Occipital lobe (tissue), 1 donor: ENCODE measurements at regions not wholly inside any gene's neighbourhood (a gene's known extent, or its start where the extent isn't known, plus 50 kb on each side); places are given as distances from the start of the nearest gene placed in this dataset.
"Not testable (repeated sequence)": the region's sequence is repeated elsewhere in the genome, so short reads cannot be mapped to it uniquely, and the experiment has no call there.

Experiments
- DNase-seq: peaks from one replicate; lab custom pipeline; 2025; lab: John Stamatoyannopoulos, UW

DNA sequence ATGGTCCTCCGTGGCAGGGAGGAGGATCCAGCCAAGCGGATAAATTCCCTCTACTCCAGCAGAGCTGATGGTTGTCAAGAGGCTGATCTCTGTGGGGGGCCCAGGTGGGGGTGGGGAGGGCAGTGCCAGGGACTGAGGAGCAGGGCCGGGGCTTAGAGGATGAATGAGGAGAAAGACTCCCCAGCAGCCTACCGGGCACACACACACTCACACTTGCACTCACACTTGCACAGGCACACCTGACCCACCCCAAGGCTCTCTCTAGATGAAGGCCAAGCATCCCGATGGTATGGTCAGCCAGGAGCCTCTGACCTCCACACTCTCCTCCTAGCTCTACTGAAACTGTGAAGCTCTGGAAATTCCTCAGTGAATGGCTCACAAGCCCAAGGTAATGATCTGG is 131.3 kb upstream of the PRR20G start:
- no peak for DNase-seq

- DNase-seq, result no peak
Observed at GRCh38 chr3:127418560-127419147, 130.8 kb upstream of the PRR20G start.

DNA sequence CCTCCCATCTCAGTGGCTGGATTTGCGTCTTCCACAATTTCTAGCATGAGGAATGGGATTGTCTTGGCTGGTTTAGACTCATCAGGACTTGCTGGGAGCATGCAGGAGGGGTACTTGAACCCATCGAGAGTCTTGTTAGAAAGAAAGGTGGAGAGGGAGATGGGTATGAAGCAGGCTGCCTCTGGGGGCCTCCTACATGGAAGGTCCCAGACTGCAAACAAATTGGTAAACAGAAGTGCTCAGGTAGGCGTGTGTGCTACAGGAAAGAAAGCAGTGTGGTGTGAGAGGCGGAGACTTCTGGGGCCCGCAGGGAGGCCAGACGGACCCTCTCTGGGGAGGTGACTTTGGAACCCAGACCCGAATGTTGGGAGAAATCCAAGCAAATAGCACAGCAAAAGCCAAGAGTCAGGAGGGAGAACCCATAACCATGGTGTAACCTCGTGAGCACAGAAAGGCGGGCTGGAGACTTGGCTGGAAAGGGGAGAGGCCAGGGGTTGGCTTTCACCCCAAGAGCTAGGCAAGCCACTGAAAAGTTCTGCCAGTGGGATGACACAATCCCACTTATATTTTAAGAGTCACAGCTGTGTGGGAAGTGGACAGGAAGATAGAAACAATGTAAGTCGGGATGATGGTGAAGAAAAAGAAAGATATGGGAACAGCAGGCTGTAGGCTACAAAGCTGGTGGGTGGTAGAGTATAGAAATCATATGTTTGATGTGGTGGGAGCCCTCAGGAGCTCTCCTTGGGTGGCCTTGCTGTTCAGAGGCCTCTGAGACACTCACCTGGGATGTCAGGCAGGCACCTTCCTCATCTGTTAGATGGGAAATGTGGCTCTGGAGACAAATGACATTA is 130.1 kb upstream of the PRR20G start:
- DNase-seq, result no peak

- DNase-seq, result no peak
Observed at GRCh38 chr3:127413871-127414270, 126.0 kb upstream of the PRR20G start.

GRCh38 chr3:127413318-127413673 is 125.5 kb upstream of the PRR20G start:
- DNase-seq, result no peak

GRCh38 chr3:127412578-127413317 is 124.9 kb upstream of the PRR20G start:
- DNase-seq, result no peak

GRCh38 chr3:127411875-127412274 is 124.0 kb upstream of the PRR20G start:
- DNase-seq, result not testable (repeated sequence)

DNA sequence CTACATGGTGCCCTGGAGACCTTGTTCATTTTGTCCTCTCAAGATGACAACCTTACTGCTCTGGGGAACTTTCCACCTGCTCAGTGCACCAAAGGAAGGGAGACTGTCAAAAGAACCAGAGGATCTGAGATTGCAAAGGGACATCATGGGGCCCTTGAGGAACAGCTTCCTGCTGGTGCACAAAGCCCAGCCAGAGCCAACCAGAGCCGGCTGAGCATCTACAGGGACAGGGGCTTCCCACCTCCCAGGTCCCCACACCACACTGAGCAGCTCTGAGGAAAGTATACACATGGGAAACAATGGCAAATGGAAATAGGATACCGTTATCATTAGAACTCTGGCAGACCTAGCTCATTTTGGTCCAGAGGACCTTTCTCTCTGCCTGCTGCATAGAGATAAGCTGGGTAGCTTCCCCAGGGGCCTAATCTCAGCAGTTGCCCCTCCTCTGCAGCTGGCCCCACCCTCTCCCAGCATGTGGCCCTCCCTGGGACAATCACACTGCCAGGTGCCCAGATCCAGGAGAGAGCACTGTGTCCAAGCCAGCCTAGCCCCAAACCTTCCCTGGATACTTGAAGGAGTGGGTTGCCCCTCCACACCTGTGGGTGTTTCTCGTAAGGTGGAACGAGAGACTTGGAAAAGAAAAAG is 123.4 kb upstream of the PRR20G start:
- DNase-seq, result no peak

DNA sequence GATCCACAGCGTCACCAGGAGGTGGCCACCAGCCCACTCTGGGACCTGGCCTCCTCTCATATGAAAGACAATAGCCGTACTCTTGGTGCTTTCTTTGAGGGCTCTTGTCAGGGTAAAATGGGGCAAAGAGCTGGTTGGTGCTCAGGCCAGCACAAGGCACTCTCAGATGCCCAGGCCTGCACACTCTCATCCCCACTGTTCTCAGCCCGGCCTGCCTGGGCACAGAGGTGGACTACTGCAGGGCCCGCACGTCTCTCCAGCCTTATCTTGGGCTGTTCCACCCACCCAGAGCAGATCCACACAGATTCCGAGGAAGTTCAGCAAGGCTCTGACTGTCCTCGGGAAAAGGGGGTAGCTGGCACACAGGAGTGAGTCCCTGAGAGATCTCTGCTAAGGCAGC is 122.8 kb upstream of the PRR20G start:
- DNase-seq, result no peak

DNA sequence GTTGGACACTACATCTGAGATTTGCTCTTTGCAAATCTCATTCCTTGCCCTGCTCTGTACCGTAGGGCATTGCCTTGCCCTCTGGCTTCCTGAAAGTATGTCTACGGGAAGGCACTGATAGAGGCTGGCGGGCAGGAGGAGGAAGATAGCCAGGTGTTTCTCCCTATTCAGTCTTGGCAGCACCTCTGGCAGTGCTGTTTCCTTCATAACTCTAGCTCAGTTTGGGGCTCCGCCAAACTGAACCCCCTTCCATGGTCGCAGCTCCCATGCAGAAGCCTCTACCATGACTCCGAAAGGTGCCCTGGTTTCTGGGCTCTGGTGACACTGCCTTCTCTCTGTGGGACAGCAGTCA is 122.3 kb upstream of the PRR20G start:
- DNase-seq, result no peak

DNA sequence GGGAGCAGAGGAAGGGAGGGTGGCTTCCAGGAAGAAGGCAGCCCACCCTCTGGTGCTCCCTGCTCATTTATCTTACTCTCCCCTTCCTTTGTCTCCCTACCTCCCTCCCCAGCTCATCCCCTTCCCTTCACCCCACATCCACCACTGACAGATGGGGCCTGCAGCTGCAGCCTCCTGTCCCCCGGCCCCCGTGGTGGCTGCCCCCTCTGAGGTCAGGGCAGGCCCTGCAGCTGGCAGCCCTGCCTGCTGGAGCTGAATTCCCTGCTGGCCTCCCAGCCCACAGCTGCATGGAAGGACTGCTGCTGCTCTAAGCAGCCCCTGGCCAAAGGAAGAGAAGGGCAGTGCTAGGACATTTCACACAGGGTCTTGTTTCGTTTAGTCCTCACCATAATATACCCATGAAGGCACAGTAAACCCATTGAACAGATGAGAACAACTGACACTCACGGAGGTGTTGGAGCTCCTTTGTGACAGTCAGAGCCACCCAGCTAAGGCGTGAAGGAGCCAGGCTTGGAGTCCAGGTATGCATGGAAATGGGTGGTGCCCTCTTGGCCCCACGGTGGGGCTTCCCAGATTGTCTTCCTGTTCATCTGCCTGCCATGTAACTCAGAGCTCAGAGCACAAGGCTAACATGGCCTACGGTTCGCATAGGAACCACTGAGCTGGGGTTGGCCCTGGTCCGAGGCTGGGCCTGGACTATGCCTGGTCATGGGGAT is 121.7 kb upstream of the PRR20G start:
- no peak for DNase-seq

DNA sequence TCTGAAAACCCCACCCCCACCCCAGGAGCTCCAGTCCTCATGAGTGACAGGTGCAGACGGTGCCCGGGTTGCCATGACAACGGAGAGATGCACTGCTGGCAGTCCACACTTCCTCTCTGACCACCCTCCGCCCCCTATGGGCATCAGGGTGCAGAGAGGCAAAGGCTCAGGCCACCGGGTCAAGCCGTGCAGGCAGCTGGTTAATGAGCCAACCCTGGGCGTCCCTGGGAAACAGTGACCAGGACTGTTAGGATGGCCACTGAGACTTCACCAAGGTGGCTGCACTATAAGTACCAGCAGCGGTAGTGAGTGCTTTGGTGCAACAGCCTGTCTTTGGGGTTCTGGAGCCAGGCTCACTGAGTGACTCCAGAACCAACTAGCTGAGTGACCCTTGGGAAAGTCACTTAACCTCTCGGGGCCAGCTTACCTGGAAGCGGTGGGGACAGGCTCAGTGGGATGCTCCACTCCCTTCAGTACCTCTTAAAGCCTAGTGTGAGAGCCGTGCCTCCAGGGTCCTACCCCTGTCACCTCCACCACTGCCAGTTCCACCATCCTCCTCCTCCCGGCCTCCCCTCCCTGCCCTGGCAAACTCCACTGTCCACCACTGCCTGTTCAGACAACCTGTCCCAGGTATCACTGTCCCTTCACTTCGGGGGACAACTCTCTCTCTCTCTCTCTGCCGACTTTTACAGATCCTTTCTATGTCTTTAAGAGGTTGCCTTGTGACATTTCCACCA is 121.0 kb upstream of the PRR20G start:
- DNase-seq, result no peak

GRCh38 chr3:127408022-127408683 is 120.3 kb upstream of the PRR20G start:
- no peak for DNase-seq

- DNase-seq, result no peak
Observed at GRCh38 chr3:127407026-127407939, 119.4 kb upstream of the PRR20G start.

- no peak for DNase-seq
Observed at GRCh38 chr3:127406309-127407025, 118.6 kb upstream of the PRR20G start.

DNA sequence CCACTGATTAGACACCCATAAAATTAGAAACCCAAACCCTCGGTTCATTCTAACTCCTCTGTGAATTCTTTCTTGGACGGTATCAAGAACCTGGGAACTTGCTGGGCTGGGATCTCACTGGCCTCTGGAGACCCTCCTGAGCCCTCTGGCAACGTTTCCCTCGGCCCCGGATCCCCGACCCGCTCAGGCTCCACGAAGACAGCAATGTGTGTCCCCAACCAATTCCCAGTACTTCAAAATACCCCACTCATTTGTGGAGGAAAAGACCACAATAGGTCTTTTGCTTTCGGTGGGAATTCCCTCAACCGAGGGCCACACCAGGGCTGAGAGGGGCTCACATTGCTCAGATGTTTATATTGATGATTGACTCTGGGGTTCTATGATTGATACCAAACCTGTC is 117.9 kb upstream of the PRR20G start:
- DNase-seq, result no peak

GRCh38 chr3:127405010-127405598 is 117.3 kb upstream of the PRR20G start:
- no peak for DNase-seq
